GM18517 (cell line): ENCODE measurements at regions not wholly inside any gene's neighbourhood (a gene's known extent, or its start where the extent isn't known, plus 50 kb on each side); places are given as distances from the start of the nearest gene placed in this dataset.

Source experiments
- ATAC-seq: cut with Tn5 transposase; IDR thresholded peaks from one replicate; pipeline ENCODE4 v1.9.1; 2021; ENCODE audit warnings: mild to moderate bottlenecking, moderate library complexity; ENCODE audit not compliant: unreplicated experiment

DNA sequence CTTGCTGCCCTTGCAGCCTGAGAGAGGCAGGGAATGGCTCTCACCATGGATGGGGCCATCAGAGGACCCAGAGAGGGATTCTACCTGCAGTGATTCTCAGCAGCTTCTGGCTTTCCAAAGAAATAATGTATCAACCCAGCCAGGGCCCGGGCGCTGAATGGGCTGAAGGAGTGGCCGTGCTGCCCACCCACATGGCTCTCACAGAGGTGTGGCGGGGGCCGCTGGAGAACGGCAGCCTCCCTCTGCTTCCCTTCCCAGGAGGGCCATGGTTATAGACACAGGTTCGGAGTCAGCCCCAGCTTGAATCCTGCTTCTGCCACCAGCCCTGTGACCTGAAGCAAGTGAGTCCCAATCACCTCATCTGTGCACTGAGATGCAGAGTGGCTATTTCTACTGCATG, 82.7 kb downstream of the THAP12 start:
- no peak for ATAC-seq

DNA sequence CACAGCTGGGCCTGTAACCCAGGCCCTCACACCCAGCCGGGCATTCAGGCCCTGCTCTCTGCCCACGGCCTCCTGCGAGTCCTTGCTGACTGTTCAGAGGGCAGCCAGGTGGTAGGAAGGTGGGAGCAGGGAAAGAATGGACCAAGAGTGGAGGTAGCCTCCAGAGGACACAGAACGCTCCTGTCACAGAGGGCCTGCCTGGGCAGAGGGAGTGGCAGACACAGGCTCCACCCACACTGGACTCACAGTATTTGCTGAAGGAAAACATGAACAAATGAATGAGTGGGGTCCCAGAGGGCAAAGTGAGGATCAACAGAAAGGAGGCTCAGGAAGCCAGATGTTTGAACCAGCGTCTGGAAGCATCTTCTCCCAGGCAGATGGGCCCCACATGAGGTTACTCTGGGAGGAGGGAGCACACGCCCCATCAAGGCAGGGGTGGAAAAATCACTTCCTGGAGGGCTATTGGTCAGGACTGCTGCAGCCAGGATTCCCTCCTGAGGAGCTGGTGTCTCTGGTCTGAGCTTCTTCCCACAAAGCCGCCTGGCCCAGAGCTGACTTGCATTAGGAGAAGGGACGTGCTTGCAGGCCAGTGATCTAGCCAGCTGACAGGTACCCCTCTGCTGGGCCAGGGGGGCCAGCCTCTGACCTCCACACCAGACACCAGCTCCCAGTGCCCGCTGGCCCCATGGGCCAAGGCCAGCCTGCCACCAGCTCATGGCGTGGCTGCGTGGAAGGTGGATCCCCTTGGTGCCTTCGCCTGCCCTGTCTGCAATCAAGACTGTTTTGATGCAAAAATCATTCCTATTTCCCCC, 84.0 kb downstream of the THAP12 start:
- no peak for ATAC-seq

DNA sequence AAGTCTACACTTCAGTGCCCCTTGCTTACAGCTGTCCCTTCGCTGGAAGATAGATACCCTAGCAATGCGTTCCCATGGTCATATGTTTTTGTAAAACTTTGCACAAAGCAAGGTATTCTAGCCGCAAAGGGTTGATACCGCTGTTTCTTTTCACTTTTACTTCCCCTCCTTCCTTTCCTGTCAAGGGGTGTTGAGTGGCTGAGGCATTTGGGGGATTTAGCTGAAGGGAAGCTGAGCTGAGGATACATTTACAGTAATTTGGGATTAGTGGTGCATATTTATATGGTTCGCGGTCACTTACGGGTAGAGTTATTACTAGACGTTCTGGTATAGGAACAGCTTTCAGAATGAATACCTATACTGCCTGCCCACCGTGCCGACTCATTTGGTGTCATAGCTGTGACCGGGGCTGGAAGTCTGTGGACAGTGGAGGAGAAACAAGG, 86.9 kb upstream of the WNT11 start:
- peak; percentile 54 for ATAC-seq

GRCh38 chr11:76292583-76293188, 86.4 kb upstream of the WNT11 start:
- ATAC-seq = no peak

GRCh38 chr11:76291576-76292526, 85.5 kb upstream of the WNT11 start:
- ATAC-seq = no peak

GRCh38 chr11:76288166-76288980, 82.1 kb upstream of the WNT11 start:
- no peak for ATAC-seq

DNA sequence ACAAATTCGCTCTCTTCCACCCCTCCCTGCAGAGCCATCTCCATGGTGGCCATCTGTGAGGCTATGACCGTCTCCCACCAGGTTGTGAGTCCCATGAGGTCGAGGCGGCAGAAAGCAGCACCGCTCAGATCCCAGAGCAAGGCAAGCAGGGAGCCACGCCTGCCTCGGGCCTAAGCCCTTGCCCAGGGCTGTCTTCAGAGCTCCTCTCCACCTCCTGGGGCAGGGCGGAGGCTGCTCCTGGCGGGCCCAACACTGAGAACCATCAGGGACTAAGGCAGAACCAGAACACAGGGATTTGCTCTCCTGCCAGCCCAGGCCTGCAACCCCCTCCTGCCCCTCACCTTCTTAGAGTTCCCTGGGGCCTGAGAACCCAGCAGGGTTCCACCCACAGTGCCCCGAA, 80.9 kb upstream of the WNT11 start:
- no peak for ATAC-seq

GRCh38 chr11:76285397-76286104, 79.2 kb upstream of the WNT11 start:
- ATAC-seq = no peak

- no peak for ATAC-seq
Measured at GRCh38 chr11:76284161-76284560, 77.9 kb upstream of the WNT11 start.

GRCh38 chr11:76282811-76283595, 76.7 kb upstream of the WNT11 start:
- no peak for ATAC-seq

DNA sequence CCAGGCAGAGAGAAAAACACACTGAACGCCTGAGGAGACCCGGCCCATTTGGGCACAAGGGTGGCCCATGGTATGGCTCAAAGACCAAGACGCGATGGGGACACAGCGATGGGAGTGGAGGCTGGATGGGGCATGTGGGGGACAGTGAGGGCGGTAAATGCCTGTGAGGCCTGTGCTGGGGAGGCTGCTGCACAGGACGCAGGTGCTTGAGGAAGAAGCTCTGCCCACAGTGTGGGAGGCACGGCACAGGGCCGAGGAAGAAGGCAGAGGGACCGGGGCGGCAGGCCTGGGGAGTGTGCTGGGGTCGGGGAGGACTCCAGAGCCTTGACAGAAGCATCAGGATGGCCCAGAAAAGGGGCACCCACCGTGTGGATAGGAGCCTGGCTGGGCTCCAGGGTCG, 75.9 kb upstream of the WNT11 start:
- no peak for ATAC-seq

- no peak for ATAC-seq
Measured at GRCh38 chr11:76281558-76281906, 75.2 kb upstream of the WNT11 start.

- no peak for ATAC-seq
Measured at GRCh38 chr11:76280882-76281557, 74.7 kb upstream of the WNT11 start.

DNA sequence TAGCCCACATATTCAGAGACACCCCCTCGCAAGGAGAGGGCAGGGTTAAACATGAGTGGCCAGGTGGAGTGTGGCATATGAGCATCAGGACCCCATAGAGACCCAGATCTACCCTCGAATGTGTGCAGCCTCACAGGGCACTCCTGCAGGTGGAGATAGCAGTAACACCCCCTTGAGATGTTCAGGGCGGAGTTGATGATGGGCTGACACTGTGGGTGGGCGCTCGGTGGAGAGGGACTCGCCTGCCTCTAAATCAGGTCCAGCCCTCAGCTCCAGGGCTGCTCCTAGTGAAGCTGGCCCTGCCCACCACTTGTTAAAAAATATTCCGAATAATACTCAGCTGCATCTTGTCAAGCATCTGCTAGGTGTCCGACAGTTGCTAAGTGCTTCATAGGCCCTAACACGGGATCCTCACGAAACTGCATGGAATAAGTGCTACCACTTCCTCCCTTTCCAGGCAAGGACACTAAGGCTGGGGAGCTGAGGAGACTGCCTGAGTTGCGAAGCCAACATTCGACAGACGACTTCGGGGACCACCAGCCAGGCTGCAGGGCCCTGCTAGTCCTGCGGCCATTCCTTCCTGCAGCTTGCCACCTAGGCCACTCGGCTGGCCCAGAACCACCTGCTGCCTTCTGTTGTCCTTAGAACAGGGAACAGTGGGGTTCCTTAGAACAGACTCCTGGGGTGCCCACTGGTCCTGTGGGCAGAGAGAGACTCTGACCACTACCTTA, 74.0 kb upstream of the WNT11 start:
- no peak for ATAC-seq

DNA sequence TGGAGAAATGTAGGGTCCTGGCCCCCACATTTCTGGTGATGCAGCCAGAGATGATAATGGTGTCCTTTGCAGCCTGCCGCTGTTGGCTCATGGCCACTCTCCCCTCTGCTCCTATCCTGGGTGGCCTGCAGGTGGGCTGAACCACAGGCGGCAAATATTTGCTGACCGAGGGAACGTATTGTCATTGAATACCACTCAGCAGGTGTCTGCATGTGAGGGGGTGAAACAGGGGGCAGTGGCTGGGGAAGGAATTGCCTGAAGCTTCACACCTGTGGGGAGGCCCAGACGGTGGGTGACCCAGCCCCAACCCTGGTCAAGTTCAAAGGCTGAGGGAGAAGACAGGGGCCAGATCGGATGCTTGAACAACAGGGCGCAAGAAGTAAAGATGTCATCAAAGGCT, 73.3 kb upstream of the WNT11 start:
- no peak for ATAC-seq

DNA sequence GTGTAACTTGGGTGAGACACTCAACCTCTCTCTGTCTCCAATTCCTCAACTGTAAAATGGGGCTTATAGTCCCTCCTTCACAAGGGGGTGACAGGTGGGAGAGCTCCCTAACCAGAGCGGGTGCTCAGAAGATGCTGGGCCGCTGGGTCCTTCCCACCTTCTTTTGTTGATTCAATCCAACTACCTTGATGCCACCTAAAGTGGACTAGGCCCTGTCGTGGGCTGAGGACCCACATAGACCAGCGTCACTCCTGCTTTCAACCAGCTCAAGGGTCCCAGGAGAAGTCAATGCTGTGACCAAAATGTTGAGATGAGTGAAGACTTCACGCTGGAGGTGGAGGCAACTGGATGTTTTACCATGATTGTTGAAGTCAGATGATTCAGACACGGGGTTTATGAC, 72.7 kb upstream of the WNT11 start:
- no peak for ATAC-seq

DNA sequence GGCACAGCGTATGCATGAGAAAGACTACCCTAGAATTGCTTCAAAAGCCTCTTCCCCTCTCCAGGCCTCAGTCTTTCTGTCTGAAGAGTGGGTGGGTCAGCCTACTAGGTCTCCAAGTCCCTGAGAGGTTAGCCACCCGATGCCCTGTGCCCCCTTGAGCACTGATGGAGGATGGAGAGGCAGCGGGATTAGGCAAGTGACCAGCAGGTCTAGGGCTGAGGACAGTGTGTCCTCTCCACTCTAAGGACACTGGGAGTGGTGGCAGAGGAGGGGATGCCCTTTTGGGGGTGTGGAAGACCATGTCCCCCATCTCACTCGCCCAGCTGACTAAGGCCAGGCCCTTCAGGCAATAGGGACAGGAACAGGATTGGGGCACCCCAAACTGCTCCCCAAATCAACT, 72.2 kb upstream of the WNT11 start:
- no peak for ATAC-seq
